ENCODE measurements at regions not wholly inside any gene's neighbourhood (a gene's known extent, or its start where the extent isn't known, plus 50 kb on each side); places are given as distances from the start of the nearest gene placed in this dataset.

GRCh38 chr5:20157089-20157488 is 169.1 kb upstream of the CDH18 start:
- no peak for TF ChIP-seq EZH2 (IDR thresholded peaks at IDR 0.05; ENCODE audit: borderline replicate concordance, insufficient read depth, low read depth, low read length, poor library complexity, severe bottlenecking)
- TF ChIP-seq, protein P1, sequence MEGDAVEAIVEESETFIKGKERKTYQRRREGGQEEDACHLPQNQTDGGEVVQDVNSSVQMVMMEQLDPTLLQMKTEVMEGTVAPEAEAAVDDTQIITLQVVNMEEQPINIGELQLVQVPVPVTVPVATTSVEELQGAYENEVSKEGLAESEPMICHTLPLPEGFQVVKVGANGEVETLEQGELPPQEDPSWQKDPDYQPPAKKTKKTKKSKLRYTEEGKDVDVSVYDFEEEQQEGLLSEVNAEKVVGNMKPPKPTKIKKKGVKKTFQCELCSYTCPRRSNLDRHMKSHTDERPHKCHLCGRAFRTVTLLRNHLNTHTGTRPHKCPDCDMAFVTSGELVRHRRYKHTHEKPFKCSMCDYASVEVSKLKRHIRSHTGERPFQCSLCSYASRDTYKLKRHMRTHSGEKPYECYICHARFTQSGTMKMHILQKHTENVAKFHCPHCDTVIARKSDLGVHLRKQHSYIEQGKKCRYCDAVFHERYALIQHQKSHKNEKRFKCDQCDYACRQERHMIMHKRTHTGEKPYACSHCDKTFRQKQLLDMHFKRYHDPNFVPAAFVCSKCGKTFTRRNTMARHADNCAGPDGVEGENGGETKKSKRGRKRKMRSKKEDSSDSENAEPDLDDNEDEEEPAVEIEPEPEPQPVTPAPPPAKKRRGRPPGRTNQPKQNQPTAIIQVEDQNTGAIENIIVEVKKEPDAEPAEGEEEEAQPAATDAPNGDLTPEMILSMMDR (IDR thresholded peaks at IDR 0.05) = no peak

All from B cell (primary cell).